ENCODE measurements at regions not wholly inside any gene's neighbourhood (a gene's known extent, or its start where the extent isn't known, plus 50 kb on each side); places are given as distances from the start of the nearest gene placed in this dataset.

DNA sequence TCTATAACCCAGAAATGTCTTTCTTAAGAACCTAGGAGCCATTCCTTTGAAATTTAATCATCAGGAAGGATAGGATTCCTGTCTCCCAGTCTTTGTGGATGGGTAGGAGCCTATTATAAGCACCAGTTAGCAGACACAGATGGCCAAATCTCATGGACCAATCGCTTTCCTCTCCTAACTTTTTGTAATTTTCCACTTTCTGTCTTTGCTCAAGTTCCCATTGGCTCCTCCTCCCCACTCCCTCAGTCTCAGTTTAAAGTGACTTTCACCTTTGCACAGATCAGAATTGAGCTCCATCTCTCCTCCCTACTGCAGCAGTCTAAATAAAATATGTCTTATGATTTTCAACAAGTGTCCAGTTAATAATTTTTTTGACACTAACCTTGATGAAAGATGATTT, 192.3 kb downstream of the HS3ST3A1 start:
- H3K4me3 ChIP-seq (ENCODE audit: low read length in 2 of 2) = no peak overlapping the region
- H4K8ac ChIP-seq (ENCODE audit: low read depth, low read length) = no peak overlapping the region
- no peaks in the 10 kb centered on the region for H3K36me3 ChIP-seq (replicated peaks in 1 of 2; ENCODE audit: control insufficient read depth in 2 of 2, insufficient read depth in 2 of 2, low read length in 2 of 2)
- H3K9me3 ChIP-seq (replicated peaks in 1 of 2; ENCODE audit: control insufficient read depth in 2 of 2, insufficient read depth in 1 of 2, low read depth in 1 of 2, low read length in 2 of 2) = no peaks in the 10 kb centered on the region
- no peak overlapping the region for H3K27ac ChIP-seq (replicated peaks; ENCODE audit: low read length)
- H3K18ac ChIP-seq (ENCODE audit: low read length) = no peak overlapping the region
- no peak overlapping the region for H3K9ac ChIP-seq (ENCODE audit: low read depth, low read length, poor library complexity)
- H3K4ac ChIP-seq (ENCODE audit: low read length) = no peak overlapping the region
- no peaks in the 10 kb centered on the region for H3K27me3 ChIP-seq (ENCODE audit: control insufficient read depth in 3 of 3, insufficient read depth in 3 of 3, low read depth in 1 of 3, low read length in 3 of 3)
- no peak overlapping the region for H3K23ac ChIP-seq (ENCODE audit: low read depth, low read length, poor library complexity)
- WGBS, 2 donors (ENCODE audit: extremely low coverage in 2 of 2, insufficient read length in 2 of 2, insufficient replicate concordance in 1 of 2) = no CpG with 5 or more reads among the region's 1 CpG
- H2AK5ac ChIP-seq (ENCODE audit: low read depth, low read length) = no peak overlapping the region
- no peak overlapping the region for H2AFZ ChIP-seq (ENCODE audit: low read length)
- no peak overlapping the region for H2BK15ac ChIP-seq (ENCODE audit: low read length)
- H2BK12ac ChIP-seq (ENCODE audit: low read length) = no peak overlapping the region
- no peak overlapping the region for H2BK5ac ChIP-seq (ENCODE audit: low read length)
- H3K79me1 ChIP-seq (ENCODE audit: low read depth, low read length) = no peaks in the 10 kb centered on the region
- no peak overlapping the region for H4K91ac ChIP-seq (ENCODE audit: low read depth, low read length, poor library complexity)
- no peak overlapping the region for H3K14ac ChIP-seq (ENCODE audit: low read length)
- no peak overlapping the region for H2BK120ac ChIP-seq (ENCODE audit: low read depth, low read length)
- H3K4me2 ChIP-seq (ENCODE audit: insufficient read depth, low read length, poor library complexity, severe bottlenecking) = no peak overlapping the region
- no peak for DNase-seq (ENCODE audit: low spot score)
- H3K4me1 ChIP-seq (ENCODE audit: control insufficient read depth in 2 of 2, insufficient read depth in 1 of 2, low read depth in 1 of 2, low read length in 2 of 2) = peaks cover 3 to 4% of the 10 kb centered on the region in 2 donors

DNA sequence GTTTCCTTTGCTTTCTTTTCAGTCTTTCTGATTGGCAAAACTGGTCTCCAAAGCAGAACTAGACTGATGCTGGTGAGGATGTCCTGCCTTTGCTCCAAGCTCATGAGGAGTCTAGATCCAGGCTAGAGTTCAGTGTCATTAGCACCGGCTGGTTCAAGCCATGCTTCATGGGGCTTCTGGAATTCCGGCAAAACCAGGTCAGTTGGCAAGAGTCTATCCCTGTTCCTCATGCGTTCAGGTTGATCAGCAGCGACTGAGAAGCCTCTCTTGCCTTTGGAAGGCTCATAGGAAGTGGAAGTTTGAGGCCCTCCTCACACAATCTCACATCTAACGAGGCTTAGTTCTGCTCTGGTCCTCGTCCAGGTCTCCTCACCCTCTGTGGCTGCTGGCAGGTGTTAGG, 194.3 kb downstream of the HS3ST3A1 start:
- H3K4me3 ChIP-seq (ENCODE audit: low read length in 2 of 2) = no peak overlapping the region
- no peak overlapping the region for H4K8ac ChIP-seq (ENCODE audit: low read depth, low read length)
- no peak overlapping the region for H3K27ac ChIP-seq (replicated peaks; ENCODE audit: low read length)
- H3K79me1 ChIP-seq (ENCODE audit: low read depth, low read length) = no peaks in the 10 kb centered on the region
- no peak overlapping the region for H2AFZ ChIP-seq (ENCODE audit: low read length)
- H4K91ac ChIP-seq (ENCODE audit: low read depth, low read length, poor library complexity) = no peak overlapping the region
- peaks cover 4 to 6% of the 10 kb centered on the region in 2 donors for H3K4me1 ChIP-seq (ENCODE audit: control insufficient read depth in 2 of 2, insufficient read depth in 1 of 2, low read depth in 1 of 2, low read length in 2 of 2)
- H2BK120ac ChIP-seq (ENCODE audit: low read depth, low read length) = no peak overlapping the region
- no peak overlapping the region for H2BK12ac ChIP-seq (ENCODE audit: low read length)
- no peak overlapping the region for H2BK5ac ChIP-seq (ENCODE audit: low read length)
- H2BK15ac ChIP-seq (ENCODE audit: low read length) = no peak overlapping the region
- H3K18ac ChIP-seq (ENCODE audit: low read length) = no peak overlapping the region
- no peak overlapping the region for H3K23ac ChIP-seq (ENCODE audit: low read depth, low read length, poor library complexity)
- no peaks in the 10 kb centered on the region for H3K27me3 ChIP-seq (ENCODE audit: control insufficient read depth in 3 of 3, insufficient read depth in 3 of 3, low read depth in 1 of 3, low read length in 3 of 3)
- H3K14ac ChIP-seq (ENCODE audit: low read length) = no peak overlapping the region
- H3K9ac ChIP-seq (ENCODE audit: low read depth, low read length, poor library complexity) = no peak overlapping the region
- no peak for DNase-seq (ENCODE audit: low spot score)
- H3K4ac ChIP-seq (ENCODE audit: low read length) = no peak overlapping the region
- no peak overlapping the region for H2AK5ac ChIP-seq (ENCODE audit: low read depth, low read length)
- no CpG with 5 or more reads among the region's 6 CpGs for WGBS, 2 donors (ENCODE audit: extremely low coverage in 2 of 2, insufficient read length in 2 of 2, insufficient replicate concordance in 1 of 2)
- no peaks in the 10 kb centered on the region for H3K9me3 ChIP-seq (replicated peaks in 1 of 2; ENCODE audit: control insufficient read depth in 2 of 2, insufficient read depth in 1 of 2, low read depth in 1 of 2, low read length in 2 of 2)
- no peak overlapping the region for H3K4me2 ChIP-seq (ENCODE audit: insufficient read depth, low read length, poor library complexity, severe bottlenecking)
- no peaks in the 10 kb centered on the region for H3K36me3 ChIP-seq (replicated peaks in 1 of 2; ENCODE audit: control insufficient read depth in 2 of 2, insufficient read depth in 2 of 2, low read length in 2 of 2)

DNA sequence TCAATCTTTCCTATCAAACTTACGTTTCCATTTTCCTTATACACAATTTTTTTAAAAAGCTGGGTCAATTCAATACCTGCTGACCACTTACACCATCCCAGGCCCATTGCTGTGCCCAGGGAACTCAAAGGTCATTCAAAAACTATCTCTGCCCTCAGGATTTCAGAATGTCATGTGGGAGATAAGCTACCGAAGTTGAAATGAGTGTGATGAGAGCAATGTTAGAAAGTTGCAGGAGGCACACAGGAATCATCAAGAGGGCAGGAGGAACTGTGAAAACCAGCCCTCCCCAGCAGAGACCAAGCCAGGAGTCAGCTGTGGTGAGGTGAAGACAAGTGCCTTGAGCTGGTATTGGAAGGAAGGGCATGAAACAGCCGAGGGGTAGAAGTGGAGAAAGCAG, 195.9 kb downstream of the HS3ST3A1 start:
- peaks cover 4 to 6% of the 10 kb centered on the region in 2 donors for H3K4me1 ChIP-seq (ENCODE audit: control insufficient read depth in 2 of 2, insufficient read depth in 1 of 2, low read depth in 1 of 2, low read length in 2 of 2)
- H3K9me3 ChIP-seq (replicated peaks in 1 of 2; ENCODE audit: control insufficient read depth in 2 of 2, insufficient read depth in 1 of 2, low read depth in 1 of 2, low read length in 2 of 2) = no peaks in the 10 kb centered on the region
- no peak overlapping the region for H4K8ac ChIP-seq (ENCODE audit: low read depth, low read length)
- no peak overlapping the region for H2AK5ac ChIP-seq (ENCODE audit: low read depth, low read length)
- no peak overlapping the region for H3K23ac ChIP-seq (ENCODE audit: low read depth, low read length, poor library complexity)
- H3K9ac ChIP-seq (ENCODE audit: low read depth, low read length, poor library complexity) = no peak overlapping the region
- no peak overlapping the region for H3K4me3 ChIP-seq (ENCODE audit: low read length in 2 of 2)
- no peak overlapping the region for H2BK12ac ChIP-seq (ENCODE audit: low read length)
- no peak overlapping the region for H3K4ac ChIP-seq (ENCODE audit: low read length)
- H2BK120ac ChIP-seq (ENCODE audit: low read depth, low read length) = no peak overlapping the region
- H3K14ac ChIP-seq (ENCODE audit: low read length) = peak overlapping the region; percentile 86
- H3K4me2 ChIP-seq (ENCODE audit: insufficient read depth, low read length, poor library complexity, severe bottlenecking) = no peak overlapping the region
- no peak overlapping the region for H3K27ac ChIP-seq (replicated peaks; ENCODE audit: low read length)
- DNase-seq (ENCODE audit: low spot score) = no peak
- no peak overlapping the region for H4K91ac ChIP-seq (ENCODE audit: low read depth, low read length, poor library complexity)
- peak overlapping the region; percentile 67 for H3K18ac ChIP-seq (ENCODE audit: low read length)
- no peaks in the 10 kb centered on the region for H3K79me1 ChIP-seq (ENCODE audit: low read depth, low read length)
- peak overlapping the region; percentile 15 for H2AFZ ChIP-seq (ENCODE audit: low read length)
- 100% methylated on average over 1 of the region's 3 CpGs; no CpG with 5 or more reads in 1 of the 2 donors for WGBS, 2 donors (ENCODE audit: extremely low coverage in 2 of 2, insufficient read length in 2 of 2, insufficient replicate concordance in 1 of 2)
- no peaks in the 10 kb centered on the region for H3K36me3 ChIP-seq (replicated peaks in 1 of 2; ENCODE audit: control insufficient read depth in 2 of 2, insufficient read depth in 2 of 2, low read length in 2 of 2)
- no peak overlapping the region for H2BK5ac ChIP-seq (ENCODE audit: low read length)
- no peaks in the 10 kb centered on the region for H3K27me3 ChIP-seq (ENCODE audit: control insufficient read depth in 3 of 3, insufficient read depth in 3 of 3, low read depth in 1 of 3, low read length in 3 of 3)
- peak overlapping the region; percentile 79 for H2BK15ac ChIP-seq (ENCODE audit: low read length)

DNA sequence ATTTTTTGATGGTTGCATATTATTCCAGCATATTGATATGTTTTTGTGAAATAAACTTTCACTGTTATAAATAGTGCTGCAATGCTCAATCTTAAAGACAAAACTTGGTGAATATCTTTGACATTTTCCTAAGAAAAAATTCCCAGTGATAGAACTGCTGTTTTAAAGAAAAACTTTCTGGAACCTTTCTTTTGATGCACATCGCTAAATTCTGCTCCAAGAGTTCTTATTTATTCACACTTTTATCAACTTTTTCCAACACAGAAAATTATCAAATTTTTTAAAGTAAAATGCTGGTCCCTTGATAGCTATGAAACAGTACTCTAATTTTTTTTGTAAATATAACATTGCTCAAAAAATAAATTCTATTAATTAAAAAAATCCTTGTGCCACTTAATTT, 196.6 kb downstream of the HS3ST3A1 start:
- Histone ChIP-seq H3K79me1 (ENCODE audit: low read depth, low read length) (no peaks in the 10 kb centered on the region), H2AFZ (ENCODE audit: low read length) (no peak overlapping the region), H4K91ac (ENCODE audit: low read depth, low read length, poor library complexity) (no peak overlapping the region), H2AK5ac (ENCODE audit: low read depth, low read length) (no peak overlapping the region), H3K4me3 (ENCODE audit: low read length in 2 of 2) (no peak overlapping the region), H3K4me2 (ENCODE audit: insufficient read depth, low read length, poor library complexity, severe bottlenecking) (no peak overlapping the region), H3K36me3 (replicated peaks in 1 of 2; ENCODE audit: control insufficient read depth in 2 of 2, insufficient read depth in 2 of 2, low read length in 2 of 2) (no peaks in the 10 kb centered on the region), H3K9ac (ENCODE audit: low read depth, low read length, poor library complexity) (no peak overlapping the region), H2BK12ac (ENCODE audit: low read length) (no peak overlapping the region), H2BK120ac (ENCODE audit: low read depth, low read length) (no peak overlapping the region), H3K4ac (ENCODE audit: low read length) (no peak overlapping the region), H3K27me3 (ENCODE audit: control insufficient read depth in 3 of 3, insufficient read depth in 3 of 3, low read depth in 1 of 3, low read length in 3 of 3) (no peaks in the 10 kb centered on the region), H3K27ac (replicated peaks; ENCODE audit: low read length) (no peak overlapping the region), H3K9me3 (replicated peaks in 1 of 2; ENCODE audit: control insufficient read depth in 2 of 2, insufficient read depth in 1 of 2, low read depth in 1 of 2, low read length in 2 of 2) (no peaks in the 10 kb centered on the region), H2BK5ac (ENCODE audit: low read length) (no peak overlapping the region), H3K14ac (ENCODE audit: low read length) (no peak overlapping the region), H3K4me1 (ENCODE audit: control insufficient read depth in 2 of 2, insufficient read depth in 1 of 2, low read depth in 1 of 2, low read length in 2 of 2) (peaks cover 4 to 6% of the 10 kb centered on the region in 2 donors), H3K18ac (ENCODE audit: low read length) (no peak overlapping the region), H4K8ac (ENCODE audit: low read depth, low read length) (no peak overlapping the region), H2BK15ac (ENCODE audit: low read length) (no peak overlapping the region), H3K23ac (ENCODE audit: low read depth, low read length, poor library complexity) (no peak overlapping the region)
- WGBS, 2 donors (ENCODE audit: extremely low coverage in 2 of 2, insufficient read length in 2 of 2, insufficient replicate concordance in 1 of 2) = no CpG with 5 or more reads among the region's 1 CpG
- no peak for DNase-seq (ENCODE audit: low spot score)

Measured in neuronal stem cell (in vitro differentiated cells).